Endothelial cell of umbilical vein (primary cell): ENCODE measurements at regions not wholly inside any gene's neighbourhood (a gene's known extent, or its start where the extent isn't known, plus 50 kb on each side); places are given as distances from the start of the nearest gene placed in this dataset.

Experiments
- BruUV-seq: library from RNA; stranded (reverse); fragments of 400-500 nt; replicated peaks from 2 replicates; lab custom pipeline; 2021; lab: Mats Ljungman, UMichigan
- CTCF ChIA-PET: fragments of 300-600, 350-600 bp; sonication (Branson Sonifier 250); formaldehyde crosslinking; loops from one replicate; lab custom pipeline; 2021; ENCODE audit warnings: antibody characterized with exemption, inconsistent platforms; lab: Charles Lee
- POLR2A ChIA-PET: fragments of 300-600, 350-600 bp; sonication (Branson Sonifier 250); formaldehyde crosslinking; loops from one replicate; lab custom pipeline; 2021; ENCODE audit warnings: antibody characterized with exemption, inconsistent platforms; lab: Charles Lee
- DNase-seq: peaks from one replicate; pipeline ENCODE4 v3.0.0-alpha.2; 2011; ENCODE audit warnings: low read depth, low spot score
- FAIRE-seq: peaks from 2 replicates; lab custom pipeline; 2011; peaks lifted over from hg19 to GRCh38; lab: Jason Lieb, UNC
- H2AFZ ChIP-seq: 2 replicates; pipeline ENCODE4 v1.6.0; 2012; ENCODE audit warnings: low read depth, low read length, control low read depth, inconsistent platforms
- H3K27ac ChIP-seq: 2 replicates; pipeline ENCODE4 v1.5.1; 2011; ENCODE audit warnings: low read depth, mild to moderate bottlenecking, control low read depth, low read length, moderate library complexity; ENCODE audit not compliant: insufficient read depth
- H3K27me3 ChIP-seq, 2 experiments: 2 replicates each; pipeline versions ENCODE4 v1.6.0 to v1.6.1; 2011; ENCODE audit warnings: low read length in 2 of 2, mixed read lengths in 1 of 2; ENCODE audit not compliant: control insufficient read depth in 2 of 2, insufficient read depth in 2 of 2
- H3K36me3 ChIP-seq, 2 experiments: 2 replicates in 1 of 2; 3 replicates in 1 of 2; pipeline ENCODE4 v1.5.1; 2011; ENCODE audit warnings: low read length in 2 of 2, mild to moderate bottlenecking in 1 of 2, moderate library complexity in 1 of 2; ENCODE audit not compliant: control insufficient read depth in 2 of 2, insufficient read depth in 2 of 2; ENCODE audit errors: extremely low read depth in 1 of 2
- H3K4me1 ChIP-seq: 3 replicates; pipeline ENCODE4 v1.5.1; 2011; ENCODE audit warnings: mild to moderate bottlenecking, low read length; ENCODE audit not compliant: control insufficient read depth, insufficient read depth; ENCODE audit errors: extremely low read depth
- H3K4me2 ChIP-seq: 2 replicates; pipeline ENCODE4 v1.6.1; 2011; ENCODE audit warnings: low read length, control low read depth, mixed read lengths; ENCODE audit not compliant: insufficient read depth
- H3K4me3 ChIP-seq, 3 experiments: fragments of 200-600 bp in 1 of 3; sonication (generic), shearing (Covaris generic) in 1 of 3; replicated peaks in 1 of 3; 2 replicates each; pipeline ENCODE4 v1.5.1; 2011 to 2016; ENCODE audit warnings: control low read depth in 3 of 3, low read length in 3 of 3, mild to moderate bottlenecking in 2 of 3, inconsistent platforms in 1 of 3, low read depth in 1 of 3, moderate library complexity in 1 of 3; ENCODE audit not compliant: insufficient read depth in 1 of 3
- H3K79me2 ChIP-seq: 2 replicates; pipeline ENCODE4 v1.6.0; 2012; ENCODE audit warnings: low read length, inconsistent platforms; ENCODE audit not compliant: control insufficient read depth, insufficient read depth
- H3K9ac ChIP-seq: replicated peaks from 2 replicates; pipeline ENCODE3; 2011; ENCODE audit warnings: low read length, control low read depth; ENCODE audit not compliant: insufficient read depth; ENCODE audit errors: extremely low read depth
- H3K9me1 ChIP-seq: replicated peaks from 3 replicates; pipeline ENCODE4 v1.6.0; 2011; ENCODE audit warnings: mild to moderate bottlenecking, low read length; ENCODE audit not compliant: control insufficient read depth, insufficient read depth; ENCODE audit errors: extremely low read depth
- H3K9me3 ChIP-seq: replicated peaks from 2 replicates; pipeline ENCODE4 v1.5.1; 2012; ENCODE audit warnings: low read length, inconsistent platforms; ENCODE audit not compliant: control insufficient read depth, insufficient read depth
- H4K20me1 ChIP-seq: replicated peaks from 2 replicates; pipeline ENCODE3; 2011; ENCODE audit warnings: mild to moderate bottlenecking, low read length; ENCODE audit not compliant: control insufficient read depth, insufficient read depth; ENCODE audit errors: extremely low read depth
- CTCF ChIP-seq, 2 donors: IDR thresholded peaks; 1 replicate in 1 of 2; 2 replicates in 1 of 2; pipeline ENCODE4 v1.5.1; 2011; ENCODE audit warnings: low read length in 2 of 2, mild to moderate bottlenecking in 2 of 2, moderate library complexity in 2 of 2, control low read depth in 1 of 2, inconsistent platforms in 1 of 2, low read depth in 1 of 2; ENCODE audit not compliant: insufficient read depth in 1 of 2; ENCODE audit errors: extremely low read depth in 1 of 2
- EZH2 ChIP-seq: IDR thresholded peaks from 2 replicates; pipeline ENCODE4 v1.6.1; 2012; ENCODE audit warnings: borderline replicate concordance, low read depth, mild to moderate bottlenecking, moderate library complexity, low read length, inconsistent platforms; ENCODE audit not compliant: severe bottlenecking
- FOS ChIP-seq: IDR thresholded peaks from 2 replicates; pipeline ENCODE4 v1.6.1; 2011; ENCODE audit warnings: mild to moderate bottlenecking, low read length, moderate library complexity, borderline replicate concordance; ENCODE audit not compliant: insufficient read depth
- GATA2 ChIP-seq: IDR thresholded peaks from 2 replicates; pipeline ENCODE4 v1.7.0; 2011; ENCODE audit warnings: low read depth, mild to moderate bottlenecking, moderate library complexity, mixed read lengths, low read length; ENCODE audit not compliant: insufficient read length, insufficient read depth
- JUN ChIP-seq: IDR thresholded peaks from 2 replicates; pipeline ENCODE4 v1.6.1; 2011; ENCODE audit warnings: borderline replicate concordance, low read depth; ENCODE audit not compliant: insufficient read length, insufficient read depth
- MAX ChIP-seq: IDR thresholded peaks from 2 replicates; pipeline ENCODE4 v1.6.1; 2011; ENCODE audit not compliant: insufficient read depth, insufficient read length
- MYC ChIP-seq: IDR thresholded peaks from one replicate; pipeline ENCODE4 v1.6.1; 2011; ENCODE audit warnings: mild to moderate bottlenecking, low read depth, low read length
- POLR2A ChIP-seq: IDR thresholded peaks from 2 replicates; pipeline ENCODE4 v1.6.1; 2012; ENCODE audit warnings: low read depth, mild to moderate bottlenecking, control low read depth, low read length
- POLR2AphosphoS5 ChIP-seq: IDR thresholded peaks from 2 replicates; pipeline ENCODE4 v1.6.1; 2012; ENCODE audit warnings: low read depth, mild to moderate bottlenecking, control low read depth, low read length, moderate library complexity; ENCODE audit not compliant: insufficient read depth
- dilution Hi-C: fragments of 300-500 bp; cut with MboI; formaldehyde crosslinking; loops from one replicate; pipeline ENCODE4 v1.15.0; 2019; ENCODE audit warnings: low sequenced_read_pairs; ENCODE audit not compliant: extremely low pct_ligation_motif_present
- intact Hi-C: fragments of 100-400 bp; cut with micrococcal nuclease; formaldehyde crosslinking; loops from one replicate; pipeline ENCODE4 v1.10.0; 2022

- dilution Hi-C loops, result no loop called here
- DNase-seq (no peak), FAIRE-seq (no peak)
- Histone ChIP-seq H3K4me2 (no peak overlapping the region), H3K36me3 (no peaks in the 10 kb centered on the region), H3K27ac (no peak overlapping the region), H2AFZ (no peak overlapping the region), H3K4me1 (no peaks in the 10 kb centered on the region), H4K20me1 (no peaks in the 10 kb centered on the region), H3K4me3 (no peak overlapping the region), H3K9ac (no peak overlapping the region), H3K27me3 (no peaks in the 10 kb centered on the region), H3K9me1 (no peaks in the 10 kb centered on the region), H3K9me3 (no peaks in the 10 kb centered on the region), H3K79me2 (no peaks in the 10 kb centered on the region)
- POLR2A ChIA-PET, result no interaction called here
- CTCF ChIA-PET, result no interaction called here
- BruUV-seq, result no TSS peak
- intact Hi-C loops, result no loop called here
- TF ChIP-seq POLR2AphosphoS5, result no peak
- no peak for TF ChIP-seq MYC
- no peak for TF ChIP-seq CTCF (IDR thresholded peaks at IDR 0.05; ENCODE audit: extremely low read depth in 1 of 2, insufficient read depth in 1 of 2, low read depth in 1 of 2, low read length in 2 of 2)
- TF ChIP-seq POLR2A, result no peak
- no peak for TF ChIP-seq FOS
- no peak for TF ChIP-seq GATA2
- TF ChIP-seq JUN, result no peak
- no peak for TF ChIP-seq MAX
- no peak for TF ChIP-seq EZH2
Observed at GRCh38 chr15:69982037-69982436, 115.7 kb downstream of the TLE3 start.
